C1 segment of cervical spinal cord (tissue), 14 donors: ENCODE measurements at regions not wholly inside any gene's neighbourhood (a gene's known extent, or its start where the extent isn't known, plus 50 kb on each side); places are given as distances from the start of the nearest gene placed in this dataset.
"Not testable (repeated sequence)": the region's sequence is repeated elsewhere in the genome, so short reads cannot be mapped to it uniquely, and the experiment has no call there.

Experiments
- DNase-seq, 14 donors: peaks; one replicate each; lab custom pipeline; 2025; lab: John Stamatoyannopoulos, UW

DNA sequence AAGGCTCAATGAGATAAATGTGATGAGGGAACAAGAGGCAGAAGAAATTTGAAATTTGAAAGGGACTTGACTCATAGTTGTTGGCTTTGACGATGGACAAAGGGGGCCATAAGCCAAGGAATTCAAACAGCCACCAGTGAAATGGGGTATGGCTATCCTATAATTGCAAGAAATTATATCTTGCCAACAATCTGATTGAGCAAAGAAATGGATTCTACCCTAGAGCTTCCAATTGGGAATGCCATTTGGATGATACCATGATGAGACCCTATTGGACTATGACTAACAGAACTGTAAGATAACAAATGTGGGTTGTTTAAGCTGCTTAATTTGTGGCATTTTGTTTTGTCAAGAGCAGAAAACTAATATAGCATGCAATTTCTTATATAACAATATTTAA, 270.1 kb upstream of the ARSJ start:
- DNase-seq, result no peak

DNA sequence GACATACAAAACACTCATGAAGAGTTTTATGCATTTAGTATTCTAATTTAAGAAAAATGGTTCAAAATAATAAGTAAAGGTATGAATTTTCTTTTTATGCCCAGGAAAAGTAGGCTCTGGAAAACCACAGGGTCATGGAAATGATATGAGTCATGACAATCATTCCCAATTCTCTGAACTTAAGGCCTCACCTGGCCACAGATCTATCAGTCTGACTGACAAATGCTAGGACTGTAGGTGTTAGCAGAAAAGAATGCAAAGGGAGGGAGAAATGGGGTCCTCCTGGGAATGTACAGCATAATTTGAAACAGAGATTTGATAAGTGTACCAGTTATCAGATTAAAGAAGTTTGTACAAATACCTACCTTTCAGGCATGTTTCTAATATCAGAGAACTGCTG, 270.5 kb upstream of the ARSJ start:
- DNase-seq, result no peak

DNA sequence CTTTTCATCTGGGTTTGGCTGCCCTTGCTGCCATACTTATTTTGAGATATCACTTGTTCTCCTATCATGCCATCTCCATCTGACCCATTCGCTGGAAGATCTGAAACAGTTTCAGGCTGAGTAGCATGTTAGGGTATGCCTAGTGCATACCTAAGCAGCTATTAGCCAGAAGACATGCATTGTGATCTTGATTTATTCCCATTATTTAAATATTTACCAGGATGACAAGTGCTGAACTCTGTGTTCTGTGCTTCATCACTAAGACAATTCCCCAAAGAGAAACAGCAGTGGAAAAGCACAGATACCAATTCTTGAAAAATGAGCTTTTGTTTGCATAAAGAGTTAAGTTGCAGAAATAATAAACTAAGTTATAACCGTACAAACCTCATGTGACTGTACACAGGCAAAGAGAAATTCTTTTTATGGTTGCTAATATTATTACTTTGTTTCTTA, 271.0 kb upstream of the ARSJ start:
- DNase-seq, result no peak

DNA sequence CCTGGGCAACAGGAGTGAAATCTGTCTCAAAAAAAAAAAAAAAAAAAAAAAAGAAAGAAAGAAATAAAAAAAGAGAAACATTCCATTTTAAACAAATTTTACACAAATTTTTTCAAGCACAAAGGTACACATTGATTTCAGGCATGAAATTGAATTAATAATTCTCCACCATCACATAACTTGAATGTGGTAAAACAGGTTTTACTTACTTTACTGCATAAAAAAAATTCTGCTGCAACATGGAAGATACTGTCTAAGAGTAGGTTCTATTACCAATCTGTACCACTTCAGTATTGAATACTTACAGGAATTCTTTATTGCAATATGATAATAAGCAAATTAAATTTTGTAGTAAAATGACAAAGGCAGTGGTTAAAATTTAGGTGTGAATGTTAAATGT, 271.6 kb upstream of the ARSJ start:
- DNase-seq, result no peak

DNA sequence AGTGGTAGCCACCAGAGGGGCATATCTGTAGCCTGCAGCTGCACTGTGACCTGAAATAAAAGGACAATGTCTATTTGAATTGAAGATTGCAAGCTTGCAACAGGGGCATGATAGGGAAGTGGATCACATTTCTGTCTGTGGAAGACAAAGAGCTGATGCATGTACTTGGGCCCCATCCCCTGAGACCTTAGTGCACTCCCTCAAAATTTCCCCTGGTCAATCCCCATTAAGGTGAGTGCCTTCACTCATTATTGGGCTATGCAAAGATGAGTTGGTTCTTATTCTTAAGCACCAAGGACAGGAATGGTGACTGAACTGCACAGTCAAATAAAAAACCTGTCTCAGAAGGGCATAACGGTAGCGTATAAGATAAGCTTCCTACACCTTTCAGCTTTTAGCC, 273.1 kb upstream of the ARSJ start:
- no peak for DNase-seq

DNA sequence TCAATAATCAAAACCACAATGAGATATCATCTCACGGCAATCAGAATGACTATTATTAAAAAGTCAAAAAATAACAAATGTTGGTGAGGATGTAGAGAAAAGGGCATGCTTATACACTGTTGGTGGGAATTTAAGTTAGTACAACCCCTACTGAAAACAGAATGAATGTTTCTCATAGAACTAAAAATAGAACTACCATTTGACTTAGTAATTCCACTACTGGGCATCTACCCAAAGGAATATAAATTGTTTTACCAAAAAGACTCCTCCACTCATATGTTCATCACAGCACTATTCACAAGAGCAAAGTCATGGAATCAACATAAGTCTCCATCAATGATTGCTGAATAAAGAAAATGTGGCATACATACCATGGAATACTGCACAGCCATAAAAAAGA, 278.1 kb upstream of the ARSJ start:
- no peak for DNase-seq

DNA sequence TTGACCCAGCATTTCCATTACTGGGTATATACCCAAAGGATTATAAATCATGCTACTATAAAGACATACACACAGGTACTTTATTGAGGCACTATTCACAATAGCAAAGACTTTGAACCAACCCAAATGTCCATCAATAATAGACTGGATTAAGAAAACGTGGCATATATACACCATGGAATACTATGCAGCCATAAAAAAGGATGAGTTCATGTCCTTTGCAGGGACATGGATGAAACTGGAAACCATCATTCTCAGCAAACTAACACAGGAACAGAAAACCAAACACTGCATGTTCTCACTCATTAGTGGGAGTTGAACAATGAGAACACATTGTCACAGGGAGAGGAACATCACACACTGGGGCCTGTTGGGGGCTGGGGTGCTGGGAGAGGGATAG, 283.0 kb upstream of the ARSJ start:
- DNase-seq, result not testable (repeated sequence)

DNA sequence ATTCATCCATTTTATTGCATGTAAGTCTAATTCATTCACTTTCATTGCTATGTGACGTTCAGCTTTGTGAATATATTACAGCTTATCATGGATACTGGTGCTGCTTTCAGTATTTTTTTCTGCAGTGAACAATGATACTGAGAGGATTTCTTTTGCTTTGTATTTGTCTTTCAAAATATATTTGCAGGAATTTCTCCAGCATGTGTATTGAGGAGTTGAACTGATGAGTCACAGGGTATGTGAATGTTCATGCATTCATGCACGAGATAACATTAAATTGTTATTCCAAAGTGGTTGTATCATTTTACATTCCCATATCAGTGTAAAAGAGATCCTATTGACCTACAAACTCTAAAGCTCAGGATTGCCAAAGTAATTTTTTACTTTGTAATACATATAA, 283.8 kb upstream of the ARSJ start:
- DNase-seq, result no peak

DNA sequence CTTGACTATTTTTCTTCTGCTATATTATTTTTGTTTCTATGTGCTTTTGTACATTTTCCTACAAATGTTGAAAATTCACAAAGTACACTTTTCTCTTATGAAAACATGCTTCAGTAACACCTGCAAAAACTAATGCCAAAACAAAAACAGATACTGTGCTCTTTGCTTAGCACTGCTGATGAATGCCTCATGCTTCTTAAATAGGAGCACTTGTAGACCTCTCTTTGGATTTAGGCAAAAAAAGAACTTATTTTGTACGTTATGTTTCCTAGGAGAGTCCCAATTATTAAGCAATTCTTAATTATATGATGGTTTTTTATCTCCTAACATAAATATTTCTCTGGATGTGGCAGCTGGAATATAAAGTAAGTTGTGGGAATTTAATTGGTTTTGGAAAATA, 285.0 kb upstream of the ARSJ start:
- DNase-seq, result no peak

DNA sequence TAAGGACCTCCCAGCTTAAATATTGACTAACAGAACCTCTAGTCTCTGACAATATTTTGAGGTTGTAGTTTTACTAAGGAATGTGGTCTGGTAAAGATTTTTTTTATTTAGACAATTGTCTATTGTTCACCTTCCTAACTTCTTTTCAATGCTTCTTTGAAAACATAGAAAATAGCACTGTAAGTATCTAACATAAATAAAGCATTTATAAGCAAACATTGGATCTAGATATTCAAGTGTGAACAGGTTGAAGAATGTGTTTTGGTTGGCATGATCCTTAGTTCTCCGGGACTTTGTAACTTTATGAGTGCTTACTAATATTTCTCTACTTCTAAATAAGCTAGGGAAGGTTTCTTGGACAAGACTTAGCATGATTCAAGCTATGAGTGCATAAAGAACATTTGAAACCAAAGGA, 285.4 kb upstream of the ARSJ start:
- no peak for DNase-seq

DNA sequence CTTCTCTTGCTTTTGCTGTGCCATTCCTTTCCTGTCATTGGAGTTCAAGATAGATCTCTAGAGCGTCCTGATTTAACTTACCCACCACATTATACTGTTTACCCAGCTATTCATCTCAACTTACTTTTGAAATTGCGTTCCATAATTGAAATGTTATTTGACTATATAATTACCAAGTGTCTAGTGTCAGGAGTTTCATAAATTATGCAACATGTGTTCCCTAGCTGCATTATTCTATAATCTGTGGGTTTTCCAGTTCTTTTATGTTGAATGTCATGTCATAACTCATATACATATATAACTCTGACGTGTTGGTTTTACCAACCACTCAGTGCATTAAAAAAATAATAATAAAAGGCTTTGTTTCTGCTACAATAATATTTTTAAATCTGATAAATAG, 285.9 kb upstream of the ARSJ start:
- DNase-seq, result no peak

DNA sequence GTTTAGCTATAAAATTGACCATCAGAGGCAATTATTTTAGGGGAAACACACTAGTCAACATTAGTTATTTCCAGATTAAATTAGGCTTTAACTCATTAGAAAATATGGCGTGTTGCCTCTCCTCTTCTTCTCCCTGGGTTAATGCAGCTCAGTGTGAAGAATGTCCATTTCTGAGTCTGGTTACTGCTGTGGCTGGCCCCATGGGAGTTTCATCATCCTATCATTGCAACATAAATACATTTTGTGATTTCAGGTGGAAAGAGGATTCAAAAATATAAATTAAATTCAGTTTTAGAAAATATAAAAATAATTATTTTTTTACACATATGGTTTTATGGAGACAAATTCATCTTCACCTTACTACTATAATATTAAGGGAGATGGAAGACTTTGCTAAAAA, 288.5 kb upstream of the ARSJ start:
- DNase-seq, result no peak

DNA sequence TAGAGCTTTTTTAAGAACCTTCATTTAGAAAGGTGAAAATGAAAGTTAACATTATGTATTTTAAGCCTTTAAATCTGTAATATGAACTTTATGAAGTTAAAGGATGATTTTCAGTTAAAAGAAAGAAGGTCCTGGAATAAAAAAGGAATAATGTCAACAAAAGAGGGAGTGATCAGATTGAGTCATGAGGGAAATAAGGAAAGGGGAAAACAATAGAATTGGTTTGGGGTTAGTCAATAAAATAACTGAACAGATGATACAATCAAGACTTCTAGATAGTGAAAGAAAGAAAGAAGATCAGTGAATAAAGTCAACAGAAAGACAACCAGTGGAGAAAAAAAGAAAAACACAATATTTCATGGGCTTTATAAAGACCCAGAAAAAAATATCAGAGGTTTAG, 291.6 kb upstream of the ARSJ start:
- DNase-seq, result no peak

DNA sequence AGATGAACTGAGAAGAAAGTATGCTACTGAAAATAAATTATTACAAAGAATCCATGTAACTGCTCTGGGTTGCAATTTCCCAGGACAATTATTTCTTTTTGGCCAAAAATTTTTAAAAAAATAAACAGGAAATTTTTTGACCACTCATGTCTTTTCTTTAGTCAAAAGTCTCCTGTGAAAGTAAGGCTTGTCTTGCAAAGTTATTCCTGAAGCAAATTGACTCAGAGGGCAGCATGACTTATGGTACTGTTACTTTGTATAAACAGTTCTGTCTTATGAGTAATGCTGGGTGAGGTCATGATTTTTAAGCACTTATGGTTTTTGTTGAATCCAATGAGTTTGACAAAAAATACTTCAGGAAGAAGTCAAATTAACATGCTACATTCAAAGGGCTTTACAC, 292.8 kb upstream of the ARSJ start:
- no peak for DNase-seq

DNA sequence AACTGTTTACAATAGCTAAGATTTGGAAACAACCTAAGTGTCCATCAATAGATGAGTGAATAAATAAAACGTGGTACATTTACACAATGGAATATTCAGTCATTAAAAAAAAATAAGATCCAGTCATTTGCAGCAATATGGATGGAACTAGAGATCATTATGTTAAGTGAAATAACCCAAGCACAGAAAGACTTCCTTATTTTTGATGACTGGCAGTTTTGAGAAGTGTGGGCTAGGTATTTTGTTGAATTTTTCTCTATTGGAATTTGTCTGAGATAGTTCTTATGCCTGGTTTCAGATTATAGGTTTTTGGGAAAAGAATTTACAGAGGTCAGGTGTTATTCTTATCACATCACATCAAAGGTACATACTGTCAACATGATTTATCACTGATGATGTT, 293.8 kb upstream of the ARSJ start:
- DNase-seq, result no peak

DNA sequence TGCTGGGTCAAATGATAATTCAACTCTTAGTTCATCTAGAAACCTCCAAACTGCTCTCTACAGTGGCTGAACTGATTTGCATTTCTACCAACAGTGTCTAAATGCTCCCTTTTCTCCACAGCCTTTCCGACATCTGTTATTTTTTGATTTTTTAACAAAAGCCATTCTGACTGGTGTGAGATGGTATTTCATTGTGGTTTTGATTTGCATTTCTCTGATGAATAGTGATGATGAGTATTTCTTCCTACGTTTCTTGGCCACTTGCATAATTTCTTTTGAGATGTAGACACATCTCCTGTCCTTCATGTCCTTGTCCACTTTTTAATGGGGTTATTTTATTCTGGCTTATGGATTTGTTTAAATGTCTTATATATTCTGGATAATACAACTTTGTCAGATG, 298.2 kb upstream of the ARSJ start:
- no peak for DNase-seq

DNA sequence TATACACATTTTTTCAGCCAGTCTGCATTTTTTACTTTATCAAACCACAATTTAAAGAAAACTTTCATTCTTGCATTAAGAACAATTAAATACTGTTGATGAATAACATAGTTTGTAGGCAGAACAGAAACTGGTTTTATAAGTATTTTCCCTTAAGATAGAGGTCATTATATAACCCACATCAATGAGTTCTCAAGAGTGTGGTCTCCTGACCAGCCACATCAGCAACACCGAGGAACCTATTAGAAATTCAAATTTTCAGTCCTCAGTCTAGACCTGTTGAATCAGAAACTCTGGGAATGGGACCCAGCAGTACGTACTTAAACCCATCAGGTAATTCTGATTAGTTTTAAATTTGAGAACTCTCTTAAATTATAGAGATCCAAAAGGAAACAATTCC, 299.6 kb upstream of the ARSJ start:
- DNase-seq, result no peak

DNA sequence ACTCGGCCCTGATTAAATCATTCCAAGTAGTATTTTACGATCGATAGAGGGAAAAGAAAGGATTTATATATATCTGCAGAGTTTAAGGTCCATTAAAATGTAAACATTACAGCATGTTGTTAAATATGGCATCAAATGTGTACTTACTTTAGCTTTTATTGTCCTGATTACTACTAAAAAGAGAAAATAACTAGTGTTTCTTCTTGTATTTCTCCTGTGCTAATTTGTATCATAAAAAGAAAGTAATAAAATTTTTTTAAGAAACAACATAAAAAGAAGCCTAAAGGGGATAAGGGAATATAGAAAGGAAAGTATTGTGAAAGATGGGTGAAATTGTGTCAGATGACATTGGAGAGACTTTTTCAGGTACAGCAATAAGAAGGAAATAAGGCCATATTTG, 300.3 kb upstream of the ARSJ start:
- DNase-seq, result no peak

DNA sequence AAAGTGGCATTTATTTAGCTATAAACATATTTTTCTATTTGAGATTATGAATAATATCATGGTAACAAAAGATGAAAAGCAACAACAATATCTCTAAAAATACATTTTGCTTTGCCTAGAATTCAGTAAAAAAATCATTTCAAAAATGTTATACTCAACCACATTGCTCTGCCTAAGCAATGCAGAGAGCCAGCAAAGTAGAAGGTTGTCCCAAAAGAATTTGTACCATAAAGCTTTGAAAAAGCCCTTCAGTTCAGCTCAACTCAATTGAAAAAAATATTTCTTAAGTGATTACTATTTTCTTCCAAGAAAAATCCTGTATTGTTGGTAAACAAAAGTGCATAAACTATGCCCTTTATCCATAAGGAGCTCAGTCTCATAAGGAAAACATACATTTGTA, 301.2 kb upstream of the ARSJ start:
- DNase-seq, result no peak

DNA sequence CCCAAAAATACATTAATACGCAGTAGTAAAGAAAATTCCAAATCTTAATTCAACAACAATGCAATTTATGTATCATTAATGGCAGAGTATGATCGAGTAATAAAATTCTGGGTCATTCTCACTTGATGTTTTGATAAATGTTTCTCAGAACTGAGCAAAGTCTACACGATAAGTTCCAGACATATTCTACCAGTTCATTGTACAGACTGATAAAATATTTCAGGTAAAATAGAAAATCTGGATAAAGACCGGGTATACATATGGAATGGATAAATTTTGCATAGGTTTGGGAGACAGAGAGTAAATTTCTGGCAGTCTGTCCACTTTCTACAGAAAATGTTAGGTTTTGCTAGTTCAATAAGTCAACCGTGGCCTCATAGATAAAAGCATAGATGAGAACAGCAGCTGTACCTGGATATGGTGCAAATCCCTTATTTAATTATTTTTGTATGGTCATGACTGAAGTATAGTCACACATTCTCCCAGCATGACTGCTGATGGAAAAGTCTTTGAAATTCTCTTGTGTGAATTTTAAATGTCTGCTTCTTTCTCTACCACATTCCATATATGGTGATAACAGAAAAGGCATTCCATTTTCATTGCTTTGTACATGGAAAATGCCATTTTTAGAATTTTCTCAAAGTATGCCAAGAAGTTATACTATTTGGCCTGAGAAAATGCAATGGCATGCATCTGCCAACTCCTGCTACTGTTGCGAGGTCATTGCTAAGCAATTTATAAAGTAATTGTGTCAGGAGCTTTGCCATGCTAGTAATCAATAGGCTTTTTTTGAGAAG, 301.9 kb upstream of the ARSJ start:
- no peak for DNase-seq

DNA sequence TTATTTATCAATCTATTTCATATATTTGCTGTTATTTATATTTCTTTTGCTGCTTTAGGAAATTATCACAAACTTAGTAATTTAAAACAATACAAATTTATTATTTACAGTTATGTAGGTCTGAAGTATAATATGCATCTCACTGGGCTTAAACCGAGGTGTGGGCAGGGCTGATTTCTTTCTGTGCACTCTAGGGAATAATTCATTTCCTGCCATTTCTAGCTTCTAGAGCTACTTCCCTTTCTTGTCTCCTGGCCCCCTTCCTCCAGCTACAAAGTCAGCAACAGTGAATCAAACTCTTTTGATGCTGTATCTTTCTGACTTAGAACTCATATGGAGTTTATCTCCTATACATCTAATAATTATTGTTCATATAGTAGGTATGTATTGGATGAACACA, 303.5 kb upstream of the ARSJ start:
- no peak for DNase-seq

DNA sequence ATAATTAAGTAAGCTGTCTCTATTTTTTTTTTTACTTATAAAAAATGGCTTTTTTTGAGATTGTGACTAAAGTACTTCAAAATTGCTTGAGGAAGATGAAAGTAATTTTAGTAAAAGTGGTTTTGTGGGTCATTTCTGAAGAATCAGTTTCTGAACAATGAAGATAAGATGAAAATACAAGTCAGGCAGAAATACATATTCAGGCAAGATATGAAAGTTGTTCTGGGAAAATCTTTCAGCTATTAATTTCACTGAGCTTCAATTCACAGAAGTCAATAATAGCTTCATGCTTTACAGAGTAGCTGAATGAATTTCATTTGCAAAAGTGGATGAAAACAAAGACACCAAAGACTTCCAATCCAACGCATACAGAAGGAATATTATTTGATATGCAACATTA, 305.2 kb upstream of the ARSJ start:
- no peak for DNase-seq

DNA sequence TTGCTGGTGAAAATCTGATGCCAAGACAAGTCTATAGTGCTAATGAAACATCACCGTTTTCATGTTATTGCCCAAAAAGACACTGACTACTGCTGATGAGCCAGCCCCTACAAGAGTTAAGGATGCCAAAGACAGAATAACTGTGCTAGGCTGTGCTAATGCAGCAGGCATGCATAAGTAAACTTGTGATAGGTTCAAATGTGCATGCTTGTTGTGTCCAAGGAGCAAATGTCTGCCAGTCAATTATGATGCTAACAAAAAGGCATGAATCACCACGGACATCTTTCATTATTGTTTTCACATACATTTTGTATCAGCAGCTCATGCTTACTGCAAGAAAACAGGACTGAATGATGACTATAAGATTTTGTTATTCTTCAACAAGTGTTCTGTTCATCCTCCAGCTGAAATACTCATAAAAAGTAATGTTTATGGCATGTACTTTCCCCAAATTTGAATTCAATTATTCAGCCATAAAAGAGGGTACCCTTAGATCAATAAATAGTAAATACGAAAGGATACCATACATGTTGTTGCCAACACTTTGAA, 306.9 kb upstream of the ARSJ start:
- no peak for DNase-seq
